GM12891 (cell line): ENCODE measurements at regions not wholly inside any gene's neighbourhood (a gene's known extent, or its start where the extent isn't known, plus 50 kb on each side); places are given as distances from the start of the nearest gene placed in this dataset.

ENCODE experiments used
- PAX5 ChIP-seq: IDR thresholded peaks from 2 replicates; pipeline ENCODE4 v1.6.1; 2011; ENCODE audit warnings: low read length, moderate library complexity, mild to moderate bottlenecking; ENCODE audit not compliant: insufficient read depth, severe bottlenecking
- POLR2A ChIP-seq: IDR thresholded peaks from 2 replicates; pipeline ENCODE4 v1.6.1; 2011; ENCODE audit warnings: low read depth, low read length, control low read depth
- POLR2AphosphoS5 ChIP-seq: IDR thresholded peaks from 2 replicates; pipeline ENCODE4 v1.6.1; 2011; ENCODE audit warnings: low read depth, low read length, control low read depth
- POU2F2 ChIP-seq: IDR thresholded peaks from 2 replicates; pipeline ENCODE4 v1.6.1; 2011; ENCODE audit warnings: low read depth, mild to moderate bottlenecking, control low read depth, low read length, moderate library complexity
- TAF1 ChIP-seq: IDR thresholded peaks from 2 replicates; pipeline ENCODE4 v1.6.1; 2011; ENCODE audit warnings: low read depth, low read length, control low read depth

DNA sequence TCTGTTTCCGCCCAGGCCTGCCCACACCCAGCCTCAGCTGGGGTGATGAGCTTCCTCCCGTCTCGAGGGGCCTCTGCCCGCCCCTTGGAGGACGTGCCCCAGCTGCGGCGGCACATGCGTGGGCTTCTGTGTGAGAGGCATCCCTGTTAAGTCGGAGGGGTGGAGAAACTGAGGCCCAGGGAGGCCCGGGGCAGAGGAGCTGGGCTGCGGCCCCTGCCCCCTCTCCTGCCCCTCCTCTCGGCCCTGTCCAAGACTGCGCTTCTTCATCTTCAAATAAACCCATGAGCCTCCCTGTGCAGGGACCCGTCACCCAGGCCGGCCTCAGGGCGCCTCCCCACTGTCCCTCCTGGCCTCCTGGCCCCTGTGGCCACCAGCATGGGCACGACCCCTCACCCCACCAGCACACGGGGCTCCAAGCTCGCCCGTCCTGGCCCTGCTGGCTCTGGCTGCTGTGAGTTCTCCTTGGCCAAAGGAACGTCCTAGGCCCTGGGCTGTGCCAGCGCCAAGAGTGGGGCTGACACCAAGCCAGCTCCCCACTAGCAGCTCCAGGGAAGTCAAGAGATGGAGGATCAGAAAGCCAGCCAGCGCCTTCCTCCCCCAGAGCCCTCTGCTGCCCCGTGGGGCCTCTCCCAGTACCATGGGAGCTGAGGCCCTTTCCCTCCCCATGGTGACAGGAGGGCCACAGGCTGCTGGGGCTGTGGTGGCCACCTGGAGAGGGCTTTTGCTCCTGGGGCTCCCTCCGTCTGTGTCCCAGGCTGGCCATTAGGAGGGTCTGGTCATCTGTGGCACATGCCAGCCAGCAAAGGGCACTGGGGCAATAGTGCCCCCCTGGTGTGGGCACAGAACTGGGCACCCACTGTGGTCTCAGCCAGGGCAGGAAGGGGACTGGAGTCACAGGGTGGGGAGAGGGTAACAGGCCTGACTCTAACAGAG lies 180.4 kb downstream of the KIF26A start:
- TF ChIP-seq POLR2A (no peak), POLR2AphosphoS5 (no peak), PAX5 (no peak), TAF1 (no peak), POU2F2 (no peak)
